ENCODE measurements at regions not wholly inside any gene's neighbourhood (a gene's known extent, or its start where the extent isn't known, plus 50 kb on each side); places are given as distances from the start of the nearest gene placed in this dataset.

- ChIA-PET POLR2A (no interaction called here), CTCF (interaction anchor here (1.3 to 2.7 kb wide), 3 partner anchors 9 to 14 kb away, joined by 3 to 7 read pairs (median 5); no protein-coding TSS in a partner anchor)
- DNase-seq (ENCODE audit: extremely low spot score): no peak
- TF ChIP-seq, protein P1, sequence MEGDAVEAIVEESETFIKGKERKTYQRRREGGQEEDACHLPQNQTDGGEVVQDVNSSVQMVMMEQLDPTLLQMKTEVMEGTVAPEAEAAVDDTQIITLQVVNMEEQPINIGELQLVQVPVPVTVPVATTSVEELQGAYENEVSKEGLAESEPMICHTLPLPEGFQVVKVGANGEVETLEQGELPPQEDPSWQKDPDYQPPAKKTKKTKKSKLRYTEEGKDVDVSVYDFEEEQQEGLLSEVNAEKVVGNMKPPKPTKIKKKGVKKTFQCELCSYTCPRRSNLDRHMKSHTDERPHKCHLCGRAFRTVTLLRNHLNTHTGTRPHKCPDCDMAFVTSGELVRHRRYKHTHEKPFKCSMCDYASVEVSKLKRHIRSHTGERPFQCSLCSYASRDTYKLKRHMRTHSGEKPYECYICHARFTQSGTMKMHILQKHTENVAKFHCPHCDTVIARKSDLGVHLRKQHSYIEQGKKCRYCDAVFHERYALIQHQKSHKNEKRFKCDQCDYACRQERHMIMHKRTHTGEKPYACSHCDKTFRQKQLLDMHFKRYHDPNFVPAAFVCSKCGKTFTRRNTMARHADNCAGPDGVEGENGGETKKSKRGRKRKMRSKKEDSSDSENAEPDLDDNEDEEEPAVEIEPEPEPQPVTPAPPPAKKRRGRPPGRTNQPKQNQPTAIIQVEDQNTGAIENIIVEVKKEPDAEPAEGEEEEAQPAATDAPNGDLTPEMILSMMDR (IDR thresholded peaks at IDR 0.05; ENCODE audit: control extremely low read depth, extremely low read depth, low read depth, missing control alignments): no peak
These were observed 205.9 kb downstream of the CTH start for GRCh38 chr1:70616946-70617345.

GRCh38 chr1:70617728-70618127 is 206.7 kb downstream of the CTH start:
- DNase-seq (ENCODE audit: extremely low spot score): no peak
- TF ChIP-seq, protein P1 (IDR thresholded peaks at IDR 0.05; ENCODE audit: control extremely low read depth, extremely low read depth, low read depth, missing control alignments): no peak
- ChIA-PET POLR2A (no interaction called here), CTCF (interaction anchor here (1.1 to 2.7 kb wide), 5 partner anchors 8 to 514 kb away, joined by 3 to 7 read pairs (median 3); no protein-coding TSS in a partner anchor)

DNA sequence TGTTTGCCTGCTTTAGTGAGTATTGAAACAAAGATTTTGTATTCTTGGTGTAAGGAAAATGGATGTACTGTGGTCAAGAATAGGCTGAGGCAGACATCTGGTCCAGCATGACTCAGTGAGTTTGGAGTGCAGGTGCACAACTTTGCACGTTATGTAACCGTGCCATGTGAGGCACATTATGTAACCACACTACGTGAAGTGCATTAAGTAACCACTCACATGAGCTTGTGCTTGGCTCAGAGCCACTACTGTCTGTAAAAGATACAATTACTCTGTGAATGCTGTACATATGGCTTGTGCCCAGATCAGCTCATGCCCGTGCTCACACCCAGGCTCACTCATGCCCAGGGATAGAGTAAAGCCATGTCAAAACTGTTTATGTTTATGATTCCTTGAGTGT is 216.8 kb downstream of the CTH start:
- POLR2A ChIA-PET: no interaction called here
- TF ChIP-seq, protein P1 (IDR thresholded peaks at IDR 0.05; ENCODE audit: control extremely low read depth, extremely low read depth, low read depth, missing control alignments): no peak
- CTCF ChIA-PET: interaction anchor here (1.1 to 1.7 kb wide), 2 partner anchors 10 to 12 kb away, joined by 3 to 5 read pairs; no protein-coding TSS in a partner anchor
- no peak for DNase-seq (ENCODE audit: extremely low spot score)

GRCh38 chr1:70628973-70629372 is 217.9 kb downstream of the CTH start:
- TF ChIP-seq, protein P1 (IDR thresholded peaks at IDR 0.05; ENCODE audit: control extremely low read depth, extremely low read depth, low read depth, missing control alignments): no peak
- ChIA-PET POLR2A (no interaction called here), CTCF (interaction anchor here (1.7 kb wide), 1 partner anchor 13 kb away, joined by 5 read pairs; no protein-coding TSS in a partner anchor)
- DNase-seq (ENCODE audit: extremely low spot score): no peak

- ChIA-PET POLR2A (no interaction called here), CTCF (interaction anchor here (1.3 to 2.3 kb wide), 2 partner anchors 13 to 27 kb away, joined by 3 to 5 read pairs; no protein-coding TSS in a partner anchor)
- DNase-seq (ENCODE audit: extremely low spot score): no peak
- TF ChIP-seq, protein P1 (IDR thresholded peaks at IDR 0.05; ENCODE audit: control extremely low read depth, extremely low read depth, low read depth, missing control alignments): no peak
These were observed 221.9 kb downstream of the CTH start for GRCh38 chr1:70633004-70633403.

DNA sequence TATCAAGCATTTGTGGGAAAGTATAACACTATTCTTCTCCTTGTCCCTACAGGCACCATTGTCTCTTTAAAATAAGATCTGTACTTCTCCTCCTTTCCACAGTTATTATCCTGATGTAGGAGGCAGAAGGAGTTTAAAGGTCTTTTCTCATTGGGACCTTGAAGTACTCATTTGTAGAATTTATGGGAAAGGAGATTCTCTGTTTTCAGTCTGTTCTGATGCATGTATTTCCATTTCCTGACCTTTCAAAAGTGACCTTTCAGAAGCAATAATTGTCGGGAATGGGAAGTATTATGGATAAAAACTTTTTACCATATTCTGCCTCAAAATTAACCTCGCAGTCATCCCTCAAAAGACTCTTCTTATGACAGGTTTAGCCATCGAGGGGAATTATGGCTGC is 224.8 kb downstream of the CTH start:
- ChIA-PET POLR2A (no interaction called here), CTCF (no interaction called here)
- DNase-seq (ENCODE audit: extremely low spot score): no peak
- TF ChIP-seq, protein P1 (IDR thresholded peaks at IDR 0.05; ENCODE audit: control extremely low read depth, extremely low read depth, low read depth, missing control alignments): no peak
